Caco-2 (cell line): ENCODE measurements at regions not wholly inside any gene's neighbourhood (a gene's known extent, or its start where the extent isn't known, plus 50 kb on each side); places are given as distances from the start of the nearest gene placed in this dataset.

ENCODE experiments used
- BruUV-seq: library from RNA; stranded (reverse); fragments of 400-500 nt; replicated peaks from 2 replicates; lab custom pipeline; 2021; lab: Mats Ljungman, UMichigan
- CTCF ChIA-PET: fragments of 300-600 bp; sonication (Branson Sonifier 250); formaldehyde crosslinking; loops from one replicate; lab custom pipeline; 2022; ENCODE audit warnings: antibody characterized with exemption; lab: Charles Lee
- POLR2A ChIA-PET: fragments of 300-600 bp; sonication (Branson Sonifier 250); formaldehyde crosslinking; loops from one replicate; lab custom pipeline; 2022; ENCODE audit warnings: antibody characterized with exemption; lab: Charles Lee
- DNase-seq, 2 experiments: peaks; one replicate each; pipeline versions ENCODE4 v3.0.0 to v3.0.0-alpha.2; 2020 to 2022
- H3K27me3 ChIP-seq: replicated peaks from 2 replicates; pipeline ENCODE4 v1.6.0; 2011; ENCODE audit warnings: low read length; ENCODE audit not compliant: control insufficient read depth, insufficient read depth
- H3K36me3 ChIP-seq: 2 replicates; pipeline ENCODE4 v1.5.1; 2011; ENCODE audit warnings: low read length; ENCODE audit not compliant: control insufficient read depth, insufficient read depth
- H3K4me1 ChIP-seq: fragments of 250-450 bp; sonication (Bioruptor Pico); 2 replicates; pipeline ENCODE4 v1.5.1; 2020; ENCODE audit warnings: mild to moderate bottlenecking
- H3K4me3 ChIP-seq: 2 replicates; pipeline ENCODE4 v1.5.1; 2011; ENCODE audit warnings: low read depth, mild to moderate bottlenecking, control low read depth, low read length
- H3K9me3 ChIP-seq: fragments of 250-450 bp; sonication (Bioruptor Pico); 2 replicates; pipeline ENCODE4 v1.5.1; 2020; ENCODE audit warnings: mild to moderate bottlenecking, moderate library complexity
- H3K27ac Mint-ChIP-seq: one replicate; pipeline ENCODE4 v1.8.0; 2022; ENCODE audit warnings: mixed read lengths; ENCODE audit not compliant: unreplicated experiment
- H3K27me3 Mint-ChIP-seq: one replicate; pipeline ENCODE4 v1.8.0; 2022; ENCODE audit warnings: mixed read lengths; ENCODE audit not compliant: insufficient read depth, unreplicated experiment
- H3K36me3 Mint-ChIP-seq: one replicate; pipeline ENCODE4 v1.8.0; 2022; ENCODE audit warnings: mild to moderate bottlenecking, mixed read lengths; ENCODE audit not compliant: insufficient read depth, unreplicated experiment
- H3K4me1 Mint-ChIP-seq: one replicate; pipeline ENCODE4 v1.8.0; 2022; ENCODE audit warnings: low read depth, mixed read lengths; ENCODE audit not compliant: unreplicated experiment
- H3K4me3 Mint-ChIP-seq: one replicate; pipeline ENCODE4 v1.8.0; 2022; ENCODE audit warnings: mild to moderate bottlenecking, moderate library complexity, mixed read lengths; ENCODE audit not compliant: unreplicated experiment
- H3K9me3 Mint-ChIP-seq: one replicate; pipeline ENCODE4 v1.8.0; 2022; ENCODE audit warnings: mixed read lengths; ENCODE audit not compliant: unreplicated experiment
- CTCF ChIP-seq, 2 experiments: fragments of 200-600 bp in 1 of 2; IDR thresholded peaks; 1 replicate in 1 of 2; 2 replicates in 1 of 2; pipeline versions ENCODE4 v1.5.1 to v1.8.0; 2011 to 2022; ENCODE audit warnings: antibody characterized with exemption in 1 of 2, control low read depth in 1 of 2, inconsistent platforms in 1 of 2, low read depth in 1 of 2, low read length in 1 of 2, mild to moderate bottlenecking in 1 of 2, moderate library complexity in 1 of 2; ENCODE audit not compliant: insufficient read depth in 1 of 2, severe bottlenecking in 1 of 2, unreplicated experiment in 1 of 2
- intact Hi-C: fragments of 100-400 bp; cut with micrococcal nuclease; formaldehyde crosslinking; loops from one replicate; pipeline ENCODE4 v1.10.0; 2022; ENCODE audit not compliant: unreplicated experiment

- Mint-ChIP-seq H3K27me3 (peaks cover 35% of the 10 kb centered on the region), H3K27ac (no peak overlapping the region), H3K36me3 (no peaks in the 10 kb centered on the region), H3K4me3 (no peak overlapping the region), H3K4me1 (no peaks in the 10 kb centered on the region), H3K9me3 (no peaks in the 10 kb centered on the region)
- DNase-seq, result no peak
- CTCF ChIA-PET, result no interaction called here
- Histone ChIP-seq H3K27me3 (no peaks in the 10 kb centered on the region), H3K36me3 (no peaks in the 10 kb centered on the region), H3K4me1 (no peaks in the 10 kb centered on the region), H3K9me3 (no peaks in the 10 kb centered on the region), H3K4me3 (no peak overlapping the region)
- intact Hi-C loops, result no loop called here
- no peak for TF ChIP-seq CTCF (IDR thresholded peaks at IDR 0.05; ENCODE audit: insufficient read depth in 1 of 2, low read depth in 1 of 2, low read length in 1 of 2, severe bottlenecking in 1 of 2, unreplicated experiment in 1 of 2)
- POLR2A ChIA-PET, result no interaction called here
- BruUV-seq, result no TSS peak
These were observed 251.4 kb upstream of the GAS1 start for GRCh38 chr9:87198716-87199115.

GRCh38 chr9:87199278-87199677, 252.0 kb upstream of the GAS1 start:
- Histone ChIP-seq H3K4me3 (no peak overlapping the region), H3K36me3 (no peaks in the 10 kb centered on the region), H3K27me3 (no peaks in the 10 kb centered on the region), H3K4me1 (no peaks in the 10 kb centered on the region), H3K9me3 (no peaks in the 10 kb centered on the region)
- POLR2A ChIA-PET, result no interaction called here
- no TSS peak for BruUV-seq
- intact Hi-C loops, result no loop called here
- Mint-ChIP-seq H3K27me3 (peaks cover 35% of the 10 kb centered on the region), H3K36me3 (no peaks in the 10 kb centered on the region), H3K4me3 (no peak overlapping the region), H3K4me1 (no peaks in the 10 kb centered on the region), H3K27ac (no peak overlapping the region), H3K9me3 (no peaks in the 10 kb centered on the region)
- CTCF ChIA-PET, result no interaction called here
- no peak for TF ChIP-seq CTCF (IDR thresholded peaks at IDR 0.05; ENCODE audit: insufficient read depth in 1 of 2, low read depth in 1 of 2, low read length in 1 of 2, severe bottlenecking in 1 of 2, unreplicated experiment in 1 of 2)
- no peak for DNase-seq

- CTCF ChIA-PET, result no interaction called here
- DNase-seq, result no peak
These were observed 252.5 kb upstream of the GAS1 start for GRCh38 chr9:87199782-87200181.

More at GRCh38 chr9:87199782-87200181, 252.5 kb upstream of the GAS1 start:
- H3K27me3 Mint-ChIP-seq, result peaks cover 35% of the 10 kb centered on the region
- no peak overlapping the region for H3K27ac Mint-ChIP-seq
- intact Hi-C loops, result no loop called here
- H3K9me3 Mint-ChIP-seq, result no peaks in the 10 kb centered on the region
- TF ChIP-seq CTCF (IDR thresholded peaks at IDR 0.05; ENCODE audit: insufficient read depth in 1 of 2, low read depth in 1 of 2, low read length in 1 of 2, severe bottlenecking in 1 of 2, unreplicated experiment in 1 of 2), result no peak
- Histone ChIP-seq H3K4me1 (no peaks in the 10 kb centered on the region), H3K4me3 (no peak overlapping the region), H3K9me3 (no peaks in the 10 kb centered on the region), H3K27me3 (no peaks in the 10 kb centered on the region), H3K36me3 (no peaks in the 10 kb centered on the region)
- no peaks in the 10 kb centered on the region for H3K4me1 Mint-ChIP-seq
- POLR2A ChIA-PET, result no interaction called here
- no peak overlapping the region for H3K4me3 Mint-ChIP-seq
- H3K36me3 Mint-ChIP-seq, result no peaks in the 10 kb centered on the region
- BruUV-seq, result no TSS peak
